Thyroid gland (tissue), 4 donors: ENCODE measurements at regions not wholly inside any gene's neighbourhood (a gene's known extent, or its start where the extent isn't known, plus 50 kb on each side); places are given as distances from the start of the nearest gene placed in this dataset.

Experiments used
- DNase-seq, 2 donors: peaks; one replicate each; pipeline ENCODE4 v3.0.0-alpha.2; 2019
- H3K27ac ChIP-seq, 3 donors: fragments of 200-600 bp; sonication (generic); 1 replicate in 2 of 3; 2 replicates in 1 of 3; pipeline ENCODE4 v1.5.1; 2016 to 2019; ENCODE audit warnings: mild to moderate bottlenecking in 1 of 3, moderate library complexity in 1 of 3
- H3K27me3 ChIP-seq: fragments of 200-600 bp; sonication (generic); one replicate; pipeline ENCODE4 v1.5.1; 2019
- H3K36me3 ChIP-seq, 2 donors: fragments of 200-600 bp; sonication (generic); one replicate each; pipeline ENCODE4 v1.5.1; 2016 to 2019
- H3K4me1 ChIP-seq, 2 donors: fragments of 200-600 bp; sonication (generic); one replicate each; pipeline ENCODE4 v1.5.1; 2017 to 2019
- H3K4me3 ChIP-seq, 3 donors: fragments of 200-600 bp; sonication (generic); replicated peaks in 1 of 3; 1 replicate in 2 of 3; 2 replicates in 1 of 3; pipeline ENCODE4 v1.5.1; 2016; ENCODE audit warnings: mild to moderate bottlenecking in 1 of 3
- H3K9me3 ChIP-seq: fragments of 200-600 bp; sonication (generic); one replicate; pipeline ENCODE4 v1.5.1; 2017
- POLR2A ChIP-seq, 2 donors: fragments of 450-650 bp; IDR thresholded peaks; one replicate each; pipeline ENCODE4 v1.6.1; 2017; ENCODE audit warnings: antibody characterized with exemption in 2 of 2, mild to moderate bottlenecking in 2 of 2, moderate library complexity in 1 of 2
- WGBS, 2 donors: methylation state at CpG; one replicate each; pipeline ENCODE4 v1.1.5; 2017; 5-methylcytosine and 5-hydroxymethylcytosine counted together
- intact Hi-C: fragments of 100-400 bp; cut with DNase I; formaldehyde crosslinking; loops from one replicate; pipeline ENCODE4 v1.15.1; 2023
- TF ChIP-seq, protein P1 (sequence below), 6 experiments: fragments of 200-600 bp in 3 of 6; fragments of 450-650 bp in 3 of 6; sonication (generic) in 3 of 6; IDR thresholded peaks; one replicate each; pipeline ENCODE4 v1.5.1; 2016 to 2019; ENCODE audit warnings: antibody characterized with exemption in 6 of 6, mild to moderate bottlenecking in 2 of 6, inconsistent platforms in 1 of 6, moderate library complexity in 1 of 6

- TF ChIP-seq, protein P1, sequence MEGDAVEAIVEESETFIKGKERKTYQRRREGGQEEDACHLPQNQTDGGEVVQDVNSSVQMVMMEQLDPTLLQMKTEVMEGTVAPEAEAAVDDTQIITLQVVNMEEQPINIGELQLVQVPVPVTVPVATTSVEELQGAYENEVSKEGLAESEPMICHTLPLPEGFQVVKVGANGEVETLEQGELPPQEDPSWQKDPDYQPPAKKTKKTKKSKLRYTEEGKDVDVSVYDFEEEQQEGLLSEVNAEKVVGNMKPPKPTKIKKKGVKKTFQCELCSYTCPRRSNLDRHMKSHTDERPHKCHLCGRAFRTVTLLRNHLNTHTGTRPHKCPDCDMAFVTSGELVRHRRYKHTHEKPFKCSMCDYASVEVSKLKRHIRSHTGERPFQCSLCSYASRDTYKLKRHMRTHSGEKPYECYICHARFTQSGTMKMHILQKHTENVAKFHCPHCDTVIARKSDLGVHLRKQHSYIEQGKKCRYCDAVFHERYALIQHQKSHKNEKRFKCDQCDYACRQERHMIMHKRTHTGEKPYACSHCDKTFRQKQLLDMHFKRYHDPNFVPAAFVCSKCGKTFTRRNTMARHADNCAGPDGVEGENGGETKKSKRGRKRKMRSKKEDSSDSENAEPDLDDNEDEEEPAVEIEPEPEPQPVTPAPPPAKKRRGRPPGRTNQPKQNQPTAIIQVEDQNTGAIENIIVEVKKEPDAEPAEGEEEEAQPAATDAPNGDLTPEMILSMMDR (IDR thresholded peaks at IDR 0.05) = no peak
- no peak for TF ChIP-seq POLR2A (IDR thresholded peaks at IDR 0.05)
- intact Hi-C loops = no loop called here
- H3K36me3 ChIP-seq = no peaks in the 10 kb centered on the region
- no peak overlapping the region for H3K4me3 ChIP-seq
- H3K9me3 ChIP-seq = no peaks in the 10 kb centered on the region
- DNase-seq = no peak
- 62 to 92% methylated on average over 2 of the region's 2 CpGs for WGBS, 2 donors
- H3K27me3 ChIP-seq = no peaks in the 10 kb centered on the region
- no peak overlapping the region for H3K27ac ChIP-seq
- H3K4me1 ChIP-seq = no peaks in the 10 kb centered on the region
Measured at GRCh38 chr3:68249265-68249664, 594.9 kb upstream of the SUCLG2 start.

GRCh38 chr3:68242606-68243005, 588.2 kb upstream of the SUCLG2 start:
- no peak overlapping the region for H3K27ac ChIP-seq
- WGBS, 2 donors = 75 to 77% methylated on average over 1 of the region's 1 CpG
- no peaks in the 10 kb centered on the region for H3K36me3 ChIP-seq
- H3K9me3 ChIP-seq = no peaks in the 10 kb centered on the region
- H3K4me1 ChIP-seq = no peaks in the 10 kb centered on the region
- no peak for TF ChIP-seq POLR2A (IDR thresholded peaks at IDR 0.05)
- TF ChIP-seq, protein P1 (IDR thresholded peaks at IDR 0.05) = no peak
- H3K27me3 ChIP-seq = no peaks in the 10 kb centered on the region
- intact Hi-C loops = no loop called here
- H3K4me3 ChIP-seq = no peak overlapping the region
- no peak for DNase-seq

DNA sequence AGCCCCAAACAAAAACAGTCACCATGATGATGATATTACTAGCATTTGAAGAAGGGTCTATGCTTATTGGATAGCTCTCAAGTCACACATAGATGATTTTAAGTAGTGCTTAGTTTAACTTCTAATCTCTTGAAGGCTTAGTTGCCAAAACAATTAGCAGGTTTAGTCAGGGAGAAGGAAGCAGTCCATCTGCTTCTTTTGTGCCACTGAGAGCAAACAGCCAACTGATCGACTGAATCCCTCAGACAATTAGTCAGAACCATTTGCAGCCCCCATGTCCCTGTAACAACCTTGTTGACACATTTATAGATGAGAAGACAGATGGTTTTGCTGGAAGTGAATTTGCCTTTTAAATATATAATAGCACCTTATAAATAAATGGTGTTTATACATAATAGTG, 585.1 kb upstream of the SUCLG2 start:
- Histone ChIP-seq H3K36me3 (no peaks in the 10 kb centered on the region), H3K4me1 (no peaks in the 10 kb centered on the region), H3K27ac (no peak overlapping the region), H3K27me3 (no peaks in the 10 kb centered on the region), H3K9me3 (no peaks in the 10 kb centered on the region), H3K4me3 (no peak overlapping the region)
- 21 to 24% methylated on average over 1 of the region's 1 CpG for WGBS, 2 donors
- intact Hi-C loops = no loop called here
- no peak for TF ChIP-seq POLR2A (IDR thresholded peaks at IDR 0.05)
- TF ChIP-seq, protein P1 (IDR thresholded peaks at IDR 0.05) = no peak
- no peak for DNase-seq

DNA sequence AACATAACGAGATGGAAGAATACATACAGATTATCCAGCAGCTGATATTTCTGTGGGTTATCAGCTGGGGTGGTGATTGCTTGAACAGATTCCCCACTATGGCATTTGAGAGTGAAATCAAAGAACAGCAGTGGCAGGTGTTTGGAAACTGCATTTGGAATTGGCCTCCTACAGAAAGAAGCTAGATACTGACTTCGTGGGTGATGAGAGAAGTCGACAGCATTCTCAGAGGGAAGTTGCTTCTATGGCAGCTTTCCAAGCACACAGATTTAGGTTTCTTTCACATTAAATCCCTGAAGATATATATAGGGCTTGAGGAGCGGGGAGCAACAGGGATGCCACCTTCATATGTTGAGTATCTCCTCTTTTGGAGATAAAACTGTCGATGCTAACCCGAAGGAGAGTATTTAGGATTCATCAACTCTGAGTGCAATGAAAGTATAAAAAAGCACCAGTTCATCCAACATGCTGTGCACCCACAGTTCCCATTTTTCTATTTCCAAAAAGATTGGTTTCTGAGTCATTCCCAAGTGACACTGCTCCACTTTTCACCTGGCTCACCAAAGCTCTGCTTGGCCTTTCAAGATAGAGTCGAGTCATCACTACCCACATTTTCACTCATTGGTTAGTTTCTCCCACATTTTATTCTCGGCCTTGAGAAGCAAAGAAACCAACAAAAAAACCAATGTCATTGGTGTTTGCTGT, 579.8 kb upstream of the SUCLG2 start:
- intact Hi-C loops = no loop called here
- no peak overlapping the region for H3K4me3 ChIP-seq
- no peak for TF ChIP-seq POLR2A (IDR thresholded peaks at IDR 0.05)
- TF ChIP-seq, protein P1 (IDR thresholded peaks at IDR 0.05) = no peak
- H3K27ac ChIP-seq = no peak overlapping the region
- no peak for DNase-seq
- WGBS, 2 donors = 83 to 89% methylated on average over 8 of the region's 8 CpGs
- H3K4me1 ChIP-seq = no peaks in the 10 kb centered on the region
- H3K36me3 ChIP-seq = no peaks in the 10 kb centered on the region
- H3K9me3 ChIP-seq = no peaks in the 10 kb centered on the region
- H3K27me3 ChIP-seq = no peaks in the 10 kb centered on the region

- Histone ChIP-seq H3K36me3 (no peaks in the 10 kb centered on the region), H3K4me3 (no peak overlapping the region), H3K27ac (no peak overlapping the region), H3K27me3 (no peaks in the 10 kb centered on the region), H3K9me3 (no peaks in the 10 kb centered on the region), H3K4me1 (no peaks in the 10 kb centered on the region)
- WGBS, 2 donors = 59 to 65% methylated on average over 1 of the region's 1 CpG
- intact Hi-C loops = no loop called here
- DNase-seq = no peak
- TF ChIP-seq POLR2A (IDR thresholded peaks at IDR 0.05) = no peak
- TF ChIP-seq, protein P1 (IDR thresholded peaks at IDR 0.05) = no peak
Measured at GRCh38 chr3:68228856-68229255, 574.4 kb upstream of the SUCLG2 start.
